A673 (cell line): ENCODE measurements at regions not wholly inside any gene's neighbourhood (a gene's known extent, or its start where the extent isn't known, plus 50 kb on each side); places are given as distances from the start of the nearest gene placed in this dataset.

ENCODE experiments used
- BruUV-seq: library from RNA; stranded (reverse); fragments of 400-500 nt; replicated peaks from 2 replicates; lab custom pipeline; 2021; lab: Mats Ljungman, UMichigan
- CTCF ChIA-PET: fragments of 300-600 bp; sonication (Branson Sonifier 250); formaldehyde crosslinking; loops from one replicate; lab custom pipeline; 2022; ENCODE audit warnings: antibody characterized with exemption; lab: Charles Lee
- POLR2A ChIA-PET: fragments of 300-600 bp; sonication (Branson Sonifier 250); formaldehyde crosslinking; loops from one replicate; lab custom pipeline; 2022; ENCODE audit warnings: antibody characterized with exemption; ENCODE audit not compliant: low non-redundant PET; lab: Charles Lee
- DNase-seq: peaks from one replicate; pipeline ENCODE4 v3.0.0-alpha.2; 2015; ENCODE audit warnings: low spot score
- H3K27ac ChIP-seq: fragments of 200-600 bp; sonication (generic); 2 replicates; pipeline ENCODE4 v1.5.1; 2016; ENCODE audit warnings: mixed run types, low read depth, mild to moderate bottlenecking, mixed read lengths, antibody characterized with exemption, low read length; ENCODE audit not compliant: poor library complexity, severe bottlenecking
- H3K27me3 ChIP-seq: fragments of 200-600 bp; sonication (generic); replicated peaks from 2 replicates; pipeline ENCODE4 v1.6.1; 2017; ENCODE audit warnings: mixed run types, low read depth, mild to moderate bottlenecking, mixed read lengths, antibody characterized with exemption, low read length; ENCODE audit not compliant: insufficient read depth, poor library complexity
- H3K36me3 ChIP-seq: fragments of 200-600 bp; sonication (generic); 2 replicates; pipeline ENCODE4 v1.6.1; 2016; ENCODE audit warnings: mixed run types, mild to moderate bottlenecking, mixed read lengths, antibody characterized with exemption, low read length; ENCODE audit not compliant: insufficient read depth, poor library complexity, severe bottlenecking
- H3K4me1 ChIP-seq: fragments of 200-600 bp; sonication (generic); 2 replicates; pipeline ENCODE4 v1.6.1; 2017; ENCODE audit warnings: mixed run types, mild to moderate bottlenecking, mixed read lengths, antibody characterized with exemption, low read length; ENCODE audit not compliant: insufficient read depth, poor library complexity, severe bottlenecking
- H3K4me3 ChIP-seq: fragments of 200-600 bp; sonication (generic); 2 replicates; pipeline ENCODE4 v1.5.1; 2016; ENCODE audit warnings: low read depth, mixed run types, mild to moderate bottlenecking, mixed read lengths, low read length; ENCODE audit not compliant: poor library complexity, severe bottlenecking
- H3K9me3 ChIP-seq: fragments of 200-600 bp; sonication (generic); 2 replicates; pipeline ENCODE4 v1.6.1; 2016; ENCODE audit warnings: mixed run types, low read depth, mild to moderate bottlenecking, mixed read lengths, antibody characterized with exemption, low read length; ENCODE audit not compliant: poor library complexity, severe bottlenecking
- EZH2 ChIP-seq: fragments of 200-600 bp; sonication (generic); IDR thresholded peaks from 2 replicates; pipeline ENCODE4 v1.6.1; 2017; ENCODE audit warnings: borderline replicate concordance, low read depth, mild to moderate bottlenecking, mixed read lengths, antibody characterized with exemption, low read length; ENCODE audit not compliant: poor library complexity, severe bottlenecking
- intact Hi-C: fragments of 100-400 bp; cut with micrococcal nuclease; formaldehyde crosslinking; loops from one replicate; pipeline ENCODE4 v1.10.0; 2022; ENCODE audit not compliant: unreplicated experiment
- TF ChIP-seq, protein P1 (sequence below): fragments of 300-800, 200-600 bp; sonication (generic); conservative IDR thresholded peaks from 2 replicates; pipeline ENCODE4 v1.5.1; 2017; ENCODE audit warnings: low read depth, mild to moderate bottlenecking, antibody characterized with exemption, low read length, moderate library complexity, mixed read lengths

DNA sequence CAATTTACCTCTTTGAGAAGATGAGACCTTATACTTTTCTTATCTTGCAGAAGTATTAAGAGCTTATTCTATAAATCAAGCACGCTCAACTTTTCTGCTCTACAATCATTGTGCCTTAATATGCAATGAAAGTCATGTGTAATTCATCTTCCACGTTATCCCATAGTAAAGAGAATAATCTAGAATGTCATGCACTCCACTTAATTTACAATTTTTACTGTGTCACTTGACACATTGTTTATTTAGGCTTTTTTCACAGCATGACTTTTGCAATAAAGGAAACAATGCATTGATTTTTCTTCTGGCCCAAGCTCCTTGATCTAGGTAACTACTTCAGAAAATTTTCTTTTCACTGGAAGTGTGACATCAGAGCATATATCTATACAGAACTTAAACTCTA lies 290.9 kb downstream of the HHIPL2 start:
- Histone ChIP-seq H3K27me3 (no peaks in the 10 kb centered on the region), H3K9me3 (no peaks in the 10 kb centered on the region), H3K4me1 (no peaks in the 10 kb centered on the region), H3K27ac (no peak overlapping the region), H3K4me3 (no peak overlapping the region), H3K36me3 (no peaks in the 10 kb centered on the region)
- BruUV-seq, result no TSS peak
- intact Hi-C loops, result no loop called here
- no peak for DNase-seq
- CTCF ChIA-PET, result no interaction called here
- POLR2A ChIA-PET, result no interaction called here
- TF ChIP-seq EZH2, result no peak
- TF ChIP-seq, protein P1, sequence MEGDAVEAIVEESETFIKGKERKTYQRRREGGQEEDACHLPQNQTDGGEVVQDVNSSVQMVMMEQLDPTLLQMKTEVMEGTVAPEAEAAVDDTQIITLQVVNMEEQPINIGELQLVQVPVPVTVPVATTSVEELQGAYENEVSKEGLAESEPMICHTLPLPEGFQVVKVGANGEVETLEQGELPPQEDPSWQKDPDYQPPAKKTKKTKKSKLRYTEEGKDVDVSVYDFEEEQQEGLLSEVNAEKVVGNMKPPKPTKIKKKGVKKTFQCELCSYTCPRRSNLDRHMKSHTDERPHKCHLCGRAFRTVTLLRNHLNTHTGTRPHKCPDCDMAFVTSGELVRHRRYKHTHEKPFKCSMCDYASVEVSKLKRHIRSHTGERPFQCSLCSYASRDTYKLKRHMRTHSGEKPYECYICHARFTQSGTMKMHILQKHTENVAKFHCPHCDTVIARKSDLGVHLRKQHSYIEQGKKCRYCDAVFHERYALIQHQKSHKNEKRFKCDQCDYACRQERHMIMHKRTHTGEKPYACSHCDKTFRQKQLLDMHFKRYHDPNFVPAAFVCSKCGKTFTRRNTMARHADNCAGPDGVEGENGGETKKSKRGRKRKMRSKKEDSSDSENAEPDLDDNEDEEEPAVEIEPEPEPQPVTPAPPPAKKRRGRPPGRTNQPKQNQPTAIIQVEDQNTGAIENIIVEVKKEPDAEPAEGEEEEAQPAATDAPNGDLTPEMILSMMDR, result no peak

DNA sequence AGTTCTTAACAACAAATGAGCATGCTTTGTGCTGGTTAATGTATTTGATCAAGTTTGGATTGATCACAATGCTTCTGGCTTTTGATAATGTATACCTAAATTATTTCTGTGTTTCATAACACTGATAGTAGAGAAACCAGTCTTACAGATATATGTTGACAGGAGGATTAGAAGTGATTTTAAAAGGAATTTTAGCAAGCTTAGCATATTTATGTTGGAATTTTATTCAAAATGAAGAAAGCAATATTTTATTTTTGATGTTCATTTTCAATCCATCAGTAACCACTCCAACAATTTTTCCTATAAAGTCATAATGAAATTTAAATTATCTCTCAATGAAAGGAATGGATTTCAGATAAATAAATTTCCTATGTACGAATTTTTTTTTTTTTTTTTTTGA lies 291.8 kb downstream of the HHIPL2 start:
- TF ChIP-seq EZH2, result no peak
- TF ChIP-seq, protein P1, result no peak
- POLR2A ChIA-PET, result no interaction called here
- CTCF ChIA-PET, result no interaction called here
- Histone ChIP-seq H3K4me3 (no peak overlapping the region), H3K27ac (no peak overlapping the region), H3K9me3 (no peaks in the 10 kb centered on the region), H3K27me3 (no peaks in the 10 kb centered on the region), H3K4me1 (no peaks in the 10 kb centered on the region), H3K36me3 (no peaks in the 10 kb centered on the region)
- no TSS peak for BruUV-seq
- DNase-seq, result no peak
- intact Hi-C loops, result no loop called here

DNA sequence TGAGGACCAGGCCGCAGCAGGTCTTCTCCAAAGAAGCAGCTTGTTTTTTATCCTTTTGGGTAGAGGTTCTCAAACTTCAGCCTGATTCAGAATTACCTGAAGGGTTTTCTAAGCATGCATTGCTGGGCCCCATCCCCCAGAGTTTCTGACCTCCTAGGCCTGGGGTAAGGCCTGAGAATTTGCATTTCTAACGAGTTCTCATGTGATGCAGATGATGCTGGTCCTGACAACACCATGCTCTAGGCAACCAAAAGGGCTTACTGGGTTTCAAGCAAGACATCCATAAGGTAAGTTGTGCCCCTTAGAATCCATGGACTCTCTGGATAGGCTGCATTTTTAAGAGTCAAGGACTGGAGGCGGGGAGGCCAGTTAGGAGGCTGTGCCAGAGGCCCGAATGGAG lies 295.1 kb downstream of the HHIPL2 start:
- Histone ChIP-seq H3K27ac (no peak overlapping the region), H3K4me1 (no peaks in the 10 kb centered on the region), H3K36me3 (no peaks in the 10 kb centered on the region), H3K4me3 (no peak overlapping the region), H3K27me3 (no peaks in the 10 kb centered on the region), H3K9me3 (no peaks in the 10 kb centered on the region)
- CTCF ChIA-PET, result no interaction called here
- POLR2A ChIA-PET, result no interaction called here
- intact Hi-C loops, result no loop called here
- no TSS peak for BruUV-seq
- TF ChIP-seq EZH2, result no peak
- TF ChIP-seq, protein P1, result no peak
- no peak for DNase-seq
